Upper lobe of left lung (tissue), 6 donors: ENCODE measurements at regions not wholly inside any gene's neighbourhood (a gene's known extent, or its start where the extent isn't known, plus 50 kb on each side); places are given as distances from the start of the nearest gene placed in this dataset.

Source experiments
- ATAC-seq, 2 donors: fragments of 200-7000 bp; cut with Tn5 transposase; one replicate each; pipeline ENCODE4 v1.9.1; 2022; ENCODE audit warnings: mild to moderate bottlenecking in 2 of 2, moderate library complexity in 2 of 2; ENCODE audit not compliant: low FRiP score in 2 of 2
- DNase-seq, 2 donors: peaks; one replicate each; pipeline ENCODE4 v3.0.0-alpha.2; 2019 to 2020
- H3K27ac ChIP-seq, 4 donors: fragments of 200-600 bp; sonication (generic); one replicate each; pipeline ENCODE4 v1.5.1; 2016 to 2019
- H3K27me3 ChIP-seq, 4 donors: fragments of 200-600 bp; sonication (generic); one replicate each; pipeline ENCODE4 v1.5.1; 2017 to 2019
- H3K36me3 ChIP-seq, 4 donors: fragments of 200-600 bp; sonication (generic); one replicate each; pipeline ENCODE4 v1.5.1; 2016 to 2019
- H3K4me1 ChIP-seq, 4 donors: fragments of 200-600 bp; sonication (generic); one replicate each; pipeline ENCODE4 v1.5.1; 2018 to 2019
- H3K4me3 ChIP-seq, 4 donors: fragments of 200-600 bp; sonication (generic); one replicate each; pipeline ENCODE4 v1.5.1; 2017 to 2019; ENCODE audit warnings: mild to moderate bottlenecking in 2 of 4, moderate library complexity in 1 of 4
- H3K9me3 ChIP-seq, 4 donors: fragments of 200-600 bp; sonication (generic); one replicate each; pipeline ENCODE4 v1.5.1; 2018 to 2019
- EP300 ChIP-seq, 4 donors: sonication (generic); formaldehyde crosslinking; IDR thresholded peaks; one replicate each; pipeline ENCODE4 v1.5.1; 2017; ENCODE audit warnings: antibody characterized with exemption in 4 of 4, control low read depth in 2 of 4
- POLR2A ChIP-seq, 4 donors: fragments of 450-650 bp; IDR thresholded peaks; one replicate each; pipeline ENCODE4 v1.5.1; 2016 to 2017; ENCODE audit warnings: antibody characterized with exemption in 4 of 4, mild to moderate bottlenecking in 2 of 4
- POLR2AphosphoS5 ChIP-seq, 2 donors: sonication (generic); formaldehyde crosslinking; IDR thresholded peaks; one replicate each; pipeline ENCODE4 v1.5.1; 2017; ENCODE audit warnings: antibody characterized with exemption in 2 of 2
- WGBS, 2 donors: methylation state at CpG; one replicate each; pipeline ENCODE4 v1.1.5; 2017 to 2018; 5-methylcytosine and 5-hydroxymethylcytosine counted together
- TF ChIP-seq, protein P1 (sequence below), 6 experiments: fragments of 450-650 bp in 4 of 6; fragments of 200-600 bp in 2 of 6; sonication (generic) in 2 of 6; IDR thresholded peaks; one replicate each; pipeline ENCODE4 v1.5.1; 2016 to 2019; ENCODE audit warnings: antibody characterized with exemption in 6 of 6
- donor health status: DM: no; HTN: no; CAD: no; lungs with moderate emphysema.
- donor health status: DM: no; HTN: yes; CAD: no; lungs with severe emphysema.

DNA sequence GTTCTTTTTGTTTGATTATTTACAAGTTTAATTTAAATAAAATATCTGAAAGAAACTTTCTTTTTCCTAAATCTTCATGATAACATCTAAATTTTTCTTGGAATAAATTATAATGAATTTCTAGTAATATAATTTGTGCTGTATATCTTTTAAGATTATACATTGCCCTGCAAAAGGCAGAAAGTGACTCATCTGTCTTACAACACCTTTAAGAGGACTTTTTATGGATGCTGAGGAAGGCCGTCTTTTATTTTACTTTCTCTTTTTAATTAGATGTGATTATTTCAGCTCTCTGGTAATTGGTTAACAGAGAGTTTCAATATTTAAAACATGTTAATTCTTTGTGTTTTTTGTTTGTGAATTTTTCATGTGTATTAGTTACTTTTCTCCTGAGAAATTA lies 598.4 kb downstream of the RPL10L start:
- WGBS, 2 donors: 75 to 81% methylated on average over 1 of the region's 1 CpG
- no peak for TF ChIP-seq POLR2A (IDR thresholded peaks at IDR 0.05)
- TF ChIP-seq POLR2AphosphoS5 (IDR thresholded peaks at IDR 0.05): no peak
- TF ChIP-seq EP300 (IDR thresholded peaks at IDR 0.05): no peak
- TF ChIP-seq, protein P1, sequence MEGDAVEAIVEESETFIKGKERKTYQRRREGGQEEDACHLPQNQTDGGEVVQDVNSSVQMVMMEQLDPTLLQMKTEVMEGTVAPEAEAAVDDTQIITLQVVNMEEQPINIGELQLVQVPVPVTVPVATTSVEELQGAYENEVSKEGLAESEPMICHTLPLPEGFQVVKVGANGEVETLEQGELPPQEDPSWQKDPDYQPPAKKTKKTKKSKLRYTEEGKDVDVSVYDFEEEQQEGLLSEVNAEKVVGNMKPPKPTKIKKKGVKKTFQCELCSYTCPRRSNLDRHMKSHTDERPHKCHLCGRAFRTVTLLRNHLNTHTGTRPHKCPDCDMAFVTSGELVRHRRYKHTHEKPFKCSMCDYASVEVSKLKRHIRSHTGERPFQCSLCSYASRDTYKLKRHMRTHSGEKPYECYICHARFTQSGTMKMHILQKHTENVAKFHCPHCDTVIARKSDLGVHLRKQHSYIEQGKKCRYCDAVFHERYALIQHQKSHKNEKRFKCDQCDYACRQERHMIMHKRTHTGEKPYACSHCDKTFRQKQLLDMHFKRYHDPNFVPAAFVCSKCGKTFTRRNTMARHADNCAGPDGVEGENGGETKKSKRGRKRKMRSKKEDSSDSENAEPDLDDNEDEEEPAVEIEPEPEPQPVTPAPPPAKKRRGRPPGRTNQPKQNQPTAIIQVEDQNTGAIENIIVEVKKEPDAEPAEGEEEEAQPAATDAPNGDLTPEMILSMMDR (IDR thresholded peaks at IDR 0.05): no peak
- no peaks in the 10 kb centered on the region for H3K36me3 ChIP-seq

DNA sequence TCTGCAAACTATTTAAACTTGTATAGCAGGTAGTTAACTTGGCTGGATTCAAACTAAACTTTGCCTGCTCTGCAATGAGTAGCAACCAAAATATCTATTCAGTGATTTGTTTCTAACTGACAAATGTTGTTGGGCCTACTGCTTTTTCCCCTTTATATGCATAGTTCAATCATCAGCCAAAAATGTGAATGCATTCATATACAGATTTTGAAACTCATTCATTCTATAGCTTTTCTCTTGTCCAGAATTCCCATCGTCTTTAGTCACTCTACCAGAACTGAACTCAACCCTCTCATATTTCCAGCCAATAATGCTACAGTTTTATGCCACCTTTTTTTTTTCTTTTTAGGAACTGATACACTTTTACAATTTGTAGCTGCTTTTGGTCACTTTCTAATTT lies 599.8 kb downstream of the RPL10L start:
- ATAC-seq: no peak
- no peak overlapping the region for H3K27ac ChIP-seq
- WGBS, 2 donors: 74 to 95% methylated on average over 1 of the region's 1 CpG
- H3K4me3 ChIP-seq: no peak overlapping the region
- H3K4me1 ChIP-seq: no peaks in the 10 kb centered on the region
- DNase-seq: no peak
- no peak for TF ChIP-seq EP300 (IDR thresholded peaks at IDR 0.05)
- TF ChIP-seq, protein P1 (IDR thresholded peaks at IDR 0.05): no peak
- TF ChIP-seq POLR2A (IDR thresholded peaks at IDR 0.05): no peak
- TF ChIP-seq POLR2AphosphoS5 (IDR thresholded peaks at IDR 0.05): no peak
- H3K9me3 ChIP-seq: no peaks in the 10 kb centered on the region
- no peaks in the 10 kb centered on the region for H3K27me3 ChIP-seq
- no peaks in the 10 kb centered on the region for H3K36me3 ChIP-seq

More for the DNA sequence above, 598.4 kb downstream of the RPL10L start:
- no peaks in the 10 kb centered on the region for H3K27me3 ChIP-seq
- DNase-seq (no peak), ATAC-seq (no peak)
- no peaks in the 10 kb centered on the region for H3K4me1 ChIP-seq
- H3K4me3 ChIP-seq: no peak overlapping the region
- H3K27ac ChIP-seq: no peak overlapping the region
- H3K9me3 ChIP-seq: no peaks in the 10 kb centered on the region

DNA sequence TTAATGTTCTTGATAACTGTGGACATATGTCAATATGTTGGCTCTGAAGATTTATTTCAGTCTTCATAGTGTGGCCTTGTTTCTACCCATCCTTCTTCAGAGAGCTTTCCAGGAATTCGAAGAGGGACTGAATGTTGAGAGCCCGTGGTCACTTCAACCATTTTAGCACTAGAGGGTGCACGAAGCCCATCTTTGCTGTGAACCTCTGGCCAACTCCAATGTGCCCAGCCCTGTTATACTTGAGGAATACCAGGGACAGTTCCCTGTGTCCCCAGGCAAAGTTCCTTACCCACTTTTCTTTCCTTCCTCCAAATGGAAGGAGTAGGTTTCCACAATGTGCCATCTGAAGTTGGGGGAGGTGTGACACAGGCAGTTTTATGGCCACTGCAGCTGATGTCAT lies 603.5 kb downstream of the RPL10L start:
- Histone ChIP-seq H3K36me3 (no peaks in the 10 kb centered on the region), H3K9me3 (no peaks in the 10 kb centered on the region), H3K27me3 (no peaks in the 10 kb centered on the region), H3K4me1 (no peaks in the 10 kb centered on the region), H3K4me3 (no peak overlapping the region), H3K27ac (no peak overlapping the region)
- WGBS, 2 donors: 47 to 49% methylated on average over 3 of the region's 3 CpGs
- TF ChIP-seq POLR2AphosphoS5 (IDR thresholded peaks at IDR 0.05) (no peak), POLR2A (IDR thresholded peaks at IDR 0.05) (no peak)
- TF ChIP-seq, protein P1 (IDR thresholded peaks at IDR 0.05): no peak
- DNase-seq: no peak
- no peak for ATAC-seq

DNA sequence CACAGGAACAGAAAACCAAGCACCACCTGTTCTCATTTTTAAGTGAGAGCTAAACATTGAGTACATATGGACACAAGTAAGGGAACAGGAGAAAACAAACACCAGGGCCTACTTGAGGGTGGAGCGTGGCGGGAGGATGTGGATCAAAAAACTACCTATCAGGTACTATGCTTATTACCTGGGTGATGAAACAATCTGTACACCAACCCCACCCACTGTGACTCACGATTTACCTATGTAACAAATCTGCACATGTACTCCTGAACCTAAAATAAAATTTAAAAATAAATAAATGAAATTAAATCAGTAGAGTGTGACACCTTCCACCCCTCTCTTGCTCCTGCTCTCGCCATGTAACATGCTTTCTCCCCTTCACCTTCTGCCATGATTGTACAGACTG lies 615.5 kb downstream of the RPL10L start:
- TF ChIP-seq POLR2A (IDR thresholded peaks at IDR 0.05) (no peak), POLR2AphosphoS5 (IDR thresholded peaks at IDR 0.05) (no peak), EP300 (IDR thresholded peaks at IDR 0.05) (no peak)
- TF ChIP-seq, protein P1 (IDR thresholded peaks at IDR 0.05): no peak
- Histone ChIP-seq H3K4me1 (no peaks in the 10 kb centered on the region), H3K27ac (no peak overlapping the region), H3K9me3 (no peaks in the 10 kb centered on the region), H3K4me3 (no peak overlapping the region), H3K27me3 (no peaks in the 10 kb centered on the region), H3K36me3 (no peaks in the 10 kb centered on the region)
- no peak for ATAC-seq
- WGBS, 2 donors: 75 to 76% methylated on average over 4 of the region's 4 CpGs
- DNase-seq: no peak

DNA sequence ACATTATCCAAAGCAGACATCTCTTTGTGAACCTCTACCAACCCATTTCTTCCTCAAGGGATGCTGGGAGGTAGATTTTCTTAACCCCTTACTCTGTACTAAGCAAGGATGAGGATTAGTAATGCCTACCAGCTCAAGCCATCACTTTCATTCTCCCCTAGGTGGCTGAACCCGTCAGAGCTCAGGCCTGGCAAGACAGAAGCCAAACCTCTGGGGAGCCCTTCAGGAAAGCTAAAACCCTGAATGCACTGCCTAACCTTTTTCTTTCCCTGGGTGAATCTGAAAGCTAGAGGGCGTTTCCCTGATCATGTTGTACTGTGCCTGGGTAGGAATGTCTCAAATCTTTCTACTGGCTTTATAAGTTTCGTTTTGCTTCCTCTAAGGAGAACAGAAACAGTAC lies 617.3 kb downstream of the RPL10L start:
- no peak overlapping the region for H3K4me3 ChIP-seq
- no peaks in the 10 kb centered on the region for H3K36me3 ChIP-seq
- ATAC-seq (no peak), DNase-seq (no peak)
- no peak for TF ChIP-seq POLR2A (IDR thresholded peaks at IDR 0.05)
- TF ChIP-seq POLR2AphosphoS5 (IDR thresholded peaks at IDR 0.05): no peak
- 60 to 66% methylated on average over 3 of the region's 3 CpGs for WGBS, 2 donors
- no peaks in the 10 kb centered on the region for H3K9me3 ChIP-seq
- no peaks in the 10 kb centered on the region for H3K27me3 ChIP-seq
- H3K27ac ChIP-seq: no peak overlapping the region
- no peaks in the 10 kb centered on the region for H3K4me1 ChIP-seq
